KMS-11 (cell line): ENCODE measurements at regions not wholly inside any gene's neighbourhood (a gene's known extent, or its start where the extent isn't known, plus 50 kb on each side); places are given as distances from the start of the nearest gene placed in this dataset.

ENCODE experiments used
- H2AFZ ChIP-seq: fragments of 200-600 bp; sonication (generic); 2 replicates; pipeline ENCODE4 v1.6.1; 2016; ENCODE audit warnings: antibody characterized with exemption, mixed run types, low read depth
- H3K27ac ChIP-seq: fragments of 200-600 bp; sonication (generic); 2 replicates; pipeline ENCODE4 v1.6.1; 2016; ENCODE audit warnings: mild to moderate bottlenecking, mixed run types
- H3K27me3 ChIP-seq: fragments of 200-600 bp; sonication (generic); 2 replicates; pipeline ENCODE4 v1.6.1; 2017; ENCODE audit warnings: mild to moderate bottlenecking, low read depth, mixed run types, moderate library complexity; ENCODE audit not compliant: insufficient read depth
- H3K36me3 ChIP-seq: fragments of 200-600 bp; sonication (generic); 2 replicates; pipeline ENCODE4 v1.6.1; 2017; ENCODE audit warnings: mild to moderate bottlenecking, mixed run types; ENCODE audit not compliant: insufficient read depth
- H3K4me1 ChIP-seq: fragments of 200-600 bp; sonication (generic); 2 replicates; pipeline ENCODE4 v1.6.1; 2016; ENCODE audit warnings: mild to moderate bottlenecking, low read depth, mixed run types; ENCODE audit not compliant: poor library complexity, severe bottlenecking
- H3K4me2 ChIP-seq: fragments of 200-600 bp; sonication (generic); 2 replicates; pipeline ENCODE4 v1.7.0; 2016; ENCODE audit warnings: mild to moderate bottlenecking, mixed run types
- H3K4me3 ChIP-seq: fragments of 200-600 bp; sonication (generic); IDR thresholded peaks from 2 replicates; pipeline ENCODE4 v1.6.1; 2017; ENCODE audit warnings: low read depth, low read length, mixed read lengths; ENCODE audit not compliant: insufficient read depth
- H3K79me2 ChIP-seq: fragments of 200-600 bp; sonication (generic); 2 replicates; pipeline ENCODE4 v1.6.1; 2016; ENCODE audit warnings: low read depth, mixed run types; ENCODE audit not compliant: insufficient read depth
- H3K9ac ChIP-seq: fragments of 200-600 bp; sonication (generic); 2 replicates; pipeline ENCODE4 v1.6.1; 2016; ENCODE audit warnings: mild to moderate bottlenecking, mixed run types
- H4K20me1 ChIP-seq: fragments of 200-600 bp; sonication (generic); 2 replicates; pipeline ENCODE4 v1.6.1; 2016; ENCODE audit warnings: mild to moderate bottlenecking, mixed run types; ENCODE audit not compliant: insufficient read depth
- CTCF ChIP-seq: fragments of 200-600 bp; sonication (generic); conservative IDR thresholded peaks from 2 replicates; pipeline ENCODE4 v1.6.1; 2017; ENCODE audit warnings: low read depth, mild to moderate bottlenecking, antibody characterized with exemption, low read length, moderate library complexity, mixed read lengths

- H3K4me2 ChIP-seq: no peak overlapping the region
- no peaks in the 10 kb centered on the region for H3K36me3 ChIP-seq
- H2AFZ ChIP-seq: no peak overlapping the region
- no peak overlapping the region for H3K4me3 ChIP-seq
- H3K27me3 ChIP-seq: no peaks in the 10 kb centered on the region
- TF ChIP-seq CTCF: no peak
- H3K4me1 ChIP-seq: no peaks in the 10 kb centered on the region
- H3K79me2 ChIP-seq: no peaks in the 10 kb centered on the region
- no peaks in the 10 kb centered on the region for H4K20me1 ChIP-seq
- H3K9ac ChIP-seq: no peak overlapping the region
- H3K27ac ChIP-seq: no peak overlapping the region
Observed at GRCh38 chr20:55540013-55540412, 465.3 kb downstream of the CBLN4 start.

DNA sequence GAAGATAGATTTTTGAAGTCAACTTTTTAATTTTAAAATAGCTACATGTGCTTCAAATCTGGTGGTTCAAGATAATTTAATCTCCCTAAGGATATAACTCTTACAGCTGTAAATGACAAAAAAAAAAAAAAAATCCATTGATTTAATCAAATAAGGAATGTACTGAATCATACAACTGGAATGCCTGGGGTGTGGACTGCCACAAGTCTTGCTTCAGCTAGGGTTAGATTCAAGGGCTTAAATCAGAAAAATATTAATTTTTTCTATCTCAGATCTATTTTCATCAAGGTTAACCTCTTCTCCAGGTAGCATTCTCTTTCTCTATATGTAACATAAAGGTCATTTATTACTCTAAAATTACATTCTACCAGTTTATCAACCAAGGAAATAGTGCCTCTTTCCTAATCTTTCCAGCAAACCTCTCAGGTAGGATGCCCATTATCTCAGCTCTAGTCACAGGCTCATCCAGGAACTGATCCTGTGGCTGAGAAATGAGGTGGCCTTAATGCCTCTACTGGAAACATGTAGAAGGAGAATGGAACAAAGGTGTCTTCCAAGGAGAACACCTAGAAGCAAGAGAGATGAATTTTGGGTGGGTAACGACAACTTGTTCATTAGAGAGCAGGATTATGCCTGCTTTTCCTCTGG is 466.9 kb downstream of the CBLN4 start:
- no peak overlapping the region for H3K27ac ChIP-seq
- H3K36me3 ChIP-seq: no peaks in the 10 kb centered on the region
- H3K4me1 ChIP-seq: no peaks in the 10 kb centered on the region
- no peak overlapping the region for H3K4me3 ChIP-seq
- H4K20me1 ChIP-seq: no peaks in the 10 kb centered on the region
- no peak overlapping the region for H2AFZ ChIP-seq
- TF ChIP-seq CTCF: no peak
- H3K4me2 ChIP-seq: no peak overlapping the region
- H3K27me3 ChIP-seq: no peaks in the 10 kb centered on the region
- H3K79me2 ChIP-seq: no peaks in the 10 kb centered on the region
- no peak overlapping the region for H3K9ac ChIP-seq

GRCh38 chr20:55535366-55535765 is 470.0 kb downstream of the CBLN4 start:
- Histone ChIP-seq H3K27me3 (no peaks in the 10 kb centered on the region), H4K20me1 (no peaks in the 10 kb centered on the region), H3K27ac (no peak overlapping the region), H3K4me1 (no peaks in the 10 kb centered on the region), H3K36me3 (no peaks in the 10 kb centered on the region), H2AFZ (no peak overlapping the region), H3K9ac (no peak overlapping the region), H3K4me3 (no peak overlapping the region), H3K79me2 (no peaks in the 10 kb centered on the region), H3K4me2 (no peak overlapping the region)
- TF ChIP-seq CTCF: no peak

GRCh38 chr20:55533632-55534031 is 471.7 kb downstream of the CBLN4 start:
- H3K9ac ChIP-seq: no peak overlapping the region
- no peak overlapping the region for H3K27ac ChIP-seq
- H3K79me2 ChIP-seq: no peaks in the 10 kb centered on the region
- H2AFZ ChIP-seq: no peak overlapping the region
- H4K20me1 ChIP-seq: no peaks in the 10 kb centered on the region
- TF ChIP-seq CTCF: no peak
- H3K4me3 ChIP-seq: no peak overlapping the region
- no peaks in the 10 kb centered on the region for H3K36me3 ChIP-seq
- no peaks in the 10 kb centered on the region for H3K4me1 ChIP-seq
- H3K27me3 ChIP-seq: no peaks in the 10 kb centered on the region
- no peak overlapping the region for H3K4me2 ChIP-seq
